ENCODE measurements at regions not wholly inside any gene's neighbourhood (a gene's known extent, or its start where the extent isn't known, plus 50 kb on each side); places are given as distances from the start of the nearest gene placed in this dataset.

GRCh38 chr13:40428354-40428753 is 238.1 kb downstream of the FOXO1 start:
- no peak for TF ChIP-seq CTCF (IDR thresholded peaks at IDR 0.05)
- no peak for TF ChIP-seq EZH2 (IDR thresholded peaks at IDR 0.05)
- no peak for TF ChIP-seq EZH2phosphoT487 (IDR thresholded peaks at IDR 0.05)
